Nephron (organoid): ENCODE measurements at regions not wholly inside any gene's neighbourhood (a gene's known extent, or its start where the extent isn't known, plus 50 kb on each side); places are given as distances from the start of the nearest gene placed in this dataset.

Experiments
- H3K27ac Mint-ChIP-seq, 3 experiments: 2 replicates each; pipeline ENCODE4 v1.8.0; 2020; ENCODE audit warnings: mixed read lengths in 3 of 3, mild to moderate bottlenecking in 2 of 3, moderate library complexity in 1 of 3
- H3K27me3 Mint-ChIP-seq: 2 replicates; pipeline ENCODE4 v1.8.0; 2021; ENCODE audit warnings: low read depth, mild to moderate bottlenecking, moderate library complexity, mixed read lengths
- H3K36me3 Mint-ChIP-seq: 2 replicates; pipeline ENCODE4 v1.8.0; 2020; ENCODE audit warnings: low read depth, mixed read lengths
- H3K4me1 Mint-ChIP-seq: 2 replicates; pipeline ENCODE4 v1.8.0; 2020; ENCODE audit warnings: mixed read lengths
- H3K4me3 Mint-ChIP-seq, 3 experiments: 2 replicates each; pipeline ENCODE4 v1.8.0; 2020; ENCODE audit warnings: mild to moderate bottlenecking in 3 of 3, mixed read lengths in 3 of 3, moderate library complexity in 2 of 3
- H3K9me3 Mint-ChIP-seq: 2 replicates; pipeline ENCODE4 v1.8.0; 2020; ENCODE audit warnings: mixed read lengths
- CTCF ChIP-seq, 3 experiments: fragments of 200-600 bp; sonication (generic); IDR thresholded peaks; one replicate each; pipeline ENCODE4 v1.5.0; 2021; ENCODE audit warnings: antibody characterized with exemption in 3 of 3; ENCODE audit not compliant: unreplicated experiment in 3 of 3

GRCh38 chr4:22090661-22091351 lies 142.2 kb upstream of the KCNIP4 start:
- H3K4me1 Mint-ChIP-seq: no peaks in the 10 kb centered on the region
- H3K4me3 Mint-ChIP-seq: no peak overlapping the region

DNA sequence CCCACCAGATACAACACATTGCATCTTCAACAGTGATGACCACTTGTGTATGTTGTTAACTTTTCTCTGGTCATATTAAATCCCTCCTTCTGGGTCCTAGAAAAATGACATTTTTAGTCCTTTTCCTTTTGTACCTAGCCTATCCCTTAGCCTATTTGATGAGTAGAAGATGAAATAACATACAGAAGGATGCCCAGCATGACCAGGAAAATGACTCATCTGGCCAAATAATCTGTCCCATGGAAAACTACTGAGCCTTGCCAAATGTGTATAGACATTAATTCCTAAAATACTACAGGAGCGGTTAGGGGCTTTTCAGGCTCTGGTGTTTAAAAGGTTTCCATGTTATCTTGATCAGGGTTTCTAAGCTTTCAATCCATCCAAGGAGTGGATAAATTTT lies 129.0 kb upstream of the KCNIP4 start:
- no peak for TF ChIP-seq CTCF (IDR thresholded peaks at IDR 0.05; ENCODE audit: unreplicated experiment in 3 of 3)
- no peaks in the 10 kb centered on the region for H3K27me3 Mint-ChIP-seq
- no peak overlapping the region for H3K27ac Mint-ChIP-seq
- H3K36me3 Mint-ChIP-seq: no peaks in the 10 kb centered on the region
- H3K4me3 Mint-ChIP-seq: no peak overlapping the region
- no peaks in the 10 kb centered on the region for H3K4me1 Mint-ChIP-seq
- H3K9me3 Mint-ChIP-seq: peaks cover 6% of the 10 kb centered on the region

More at GRCh38 chr4:22090661-22091351, 142.2 kb upstream of the KCNIP4 start:
- Mint-ChIP-seq H3K36me3 (no peaks in the 10 kb centered on the region), H3K9me3 (peaks cover 12% of the 10 kb centered on the region), H3K27ac (no peak overlapping the region), H3K27me3 (no peaks in the 10 kb centered on the region)
- TF ChIP-seq CTCF (IDR thresholded peaks at IDR 0.05; ENCODE audit: unreplicated experiment in 3 of 3): no peak

DNA sequence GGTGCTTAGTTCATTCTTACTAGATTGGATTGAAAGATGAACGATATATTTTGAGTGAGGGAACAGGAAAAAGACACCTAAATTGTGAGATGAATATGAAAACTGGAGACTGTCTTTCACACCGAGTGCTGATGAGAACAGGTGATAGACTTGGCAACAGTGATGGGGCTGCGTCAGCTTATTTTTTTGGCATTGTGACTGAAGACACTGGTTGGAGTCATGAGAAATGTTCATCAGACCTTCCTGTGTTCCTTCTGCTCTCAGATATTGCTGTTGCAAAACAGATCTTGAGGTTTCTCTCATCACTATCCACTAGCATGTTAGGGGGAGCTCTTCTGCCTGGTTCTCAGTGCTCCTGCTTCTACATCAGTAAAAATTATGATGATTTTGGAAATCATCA lies 124.2 kb upstream of the KCNIP4 start:
- Mint-ChIP-seq H3K9me3 (peaks cover 6% of the 10 kb centered on the region), H3K27ac (no peak overlapping the region), H3K4me1 (no peaks in the 10 kb centered on the region), H3K27me3 (no peaks in the 10 kb centered on the region), H3K4me3 (no peak overlapping the region), H3K36me3 (no peaks in the 10 kb centered on the region)
- TF ChIP-seq CTCF (IDR thresholded peaks at IDR 0.05; ENCODE audit: unreplicated experiment in 3 of 3): no peak

DNA sequence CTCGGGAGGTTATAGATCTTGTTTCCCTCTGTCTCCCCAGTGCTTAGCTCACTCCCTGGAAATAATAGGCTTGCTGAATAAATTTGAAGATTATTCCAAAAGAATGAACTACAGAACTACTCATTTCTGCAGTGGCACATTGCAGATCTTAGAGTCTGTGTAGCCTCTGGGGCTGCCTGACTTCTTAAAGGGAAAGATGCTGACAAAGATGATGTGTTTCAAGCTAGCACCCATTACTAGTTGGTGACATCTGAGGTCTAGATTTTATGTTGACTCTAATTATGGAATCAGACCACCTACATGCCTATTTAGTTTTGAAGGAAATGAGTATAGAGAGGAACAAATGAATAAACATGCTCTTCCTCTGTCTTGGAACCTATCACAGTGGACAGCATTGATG lies 123.7 kb upstream of the KCNIP4 start:
- no peaks in the 10 kb centered on the region for H3K4me1 Mint-ChIP-seq
- H3K27me3 Mint-ChIP-seq: no peaks in the 10 kb centered on the region
- no peak overlapping the region for H3K4me3 Mint-ChIP-seq
- no peaks in the 10 kb centered on the region for H3K36me3 Mint-ChIP-seq
- no peak overlapping the region for H3K27ac Mint-ChIP-seq
- no peak for TF ChIP-seq CTCF (IDR thresholded peaks at IDR 0.05; ENCODE audit: unreplicated experiment in 3 of 3)
- peaks cover 6% of the 10 kb centered on the region for H3K9me3 Mint-ChIP-seq

DNA sequence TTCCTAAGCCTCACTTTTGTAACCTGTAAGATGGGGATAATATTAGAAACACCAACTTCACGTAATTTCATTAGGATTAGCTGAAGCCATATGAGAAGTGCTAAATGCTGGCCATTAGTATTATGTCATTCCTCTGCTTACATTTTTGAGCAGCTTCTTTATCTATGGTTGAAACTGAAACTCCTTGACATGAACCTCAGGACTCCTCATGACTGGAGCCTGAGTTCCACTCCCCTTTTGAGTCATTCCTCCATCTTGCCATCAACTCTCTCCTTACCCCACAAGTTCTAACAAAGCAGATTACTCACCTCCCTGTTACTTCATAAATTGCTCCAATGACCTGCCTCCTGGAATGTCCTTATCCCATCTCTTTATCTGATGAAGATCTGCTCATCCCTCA lies 123.2 kb upstream of the KCNIP4 start:
- TF ChIP-seq CTCF (IDR thresholded peaks at IDR 0.05; ENCODE audit: unreplicated experiment in 3 of 3): no peak
- Mint-ChIP-seq H3K27me3 (no peaks in the 10 kb centered on the region), H3K36me3 (no peaks in the 10 kb centered on the region), H3K27ac (no peak overlapping the region), H3K4me3 (no peak overlapping the region), H3K4me1 (no peaks in the 10 kb centered on the region), H3K9me3 (peaks cover 6% of the 10 kb centered on the region)

DNA sequence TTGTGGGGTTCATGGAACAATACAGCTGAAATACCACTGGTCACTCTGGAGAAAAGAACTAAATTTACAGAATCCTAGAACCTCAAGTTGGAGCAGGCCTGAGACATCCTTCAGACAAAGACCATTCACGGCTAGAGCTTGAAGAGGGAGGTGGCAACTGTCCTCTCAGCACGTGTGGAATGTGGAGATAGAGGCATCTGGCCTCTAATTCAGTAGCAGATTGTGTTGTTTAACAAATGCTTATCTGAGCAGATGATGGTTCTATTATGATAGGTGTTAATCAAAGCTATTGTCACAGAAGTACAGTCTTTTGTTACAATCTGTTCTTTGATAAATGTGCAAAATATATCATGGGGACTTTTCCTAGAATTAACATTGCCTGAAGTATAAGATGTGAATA lies 121.7 kb upstream of the KCNIP4 start:
- Mint-ChIP-seq H3K27ac (no peak overlapping the region), H3K4me3 (no peak overlapping the region)

More for the DNA sequence above, 121.7 kb upstream of the KCNIP4 start:
- no peak for TF ChIP-seq CTCF (IDR thresholded peaks at IDR 0.05; ENCODE audit: unreplicated experiment in 3 of 3)
- H3K36me3 Mint-ChIP-seq: no peaks in the 10 kb centered on the region
- H3K9me3 Mint-ChIP-seq: no peaks in the 10 kb centered on the region
- H3K27me3 Mint-ChIP-seq: no peaks in the 10 kb centered on the region
- no peaks in the 10 kb centered on the region for H3K4me1 Mint-ChIP-seq
